ENCODE measurements at regions not wholly inside any gene's neighbourhood (a gene's known extent, or its start where the extent isn't known, plus 50 kb on each side); places are given as distances from the start of the nearest gene placed in this dataset.

GRCh38 chr11:4213746-4214145 is 119.1 kb downstream of the RRM1 start:
- no peaks in the 10 kb centered on the region for H3K4me1 ChIP-seq (ENCODE audit: insufficient read depth)
- H3K4me2 ChIP-seq (ENCODE audit: unreplicated experiment), result no peak overlapping the region
- no peak overlapping the region for H3K27ac ChIP-seq
- H4K20me1 ChIP-seq (ENCODE audit: insufficient read depth), result no peaks in the 10 kb centered on the region
- no peak overlapping the region for H3K9ac ChIP-seq
- H3K9me2 ChIP-seq (ENCODE audit: insufficient read depth), result no peaks in the 10 kb centered on the region
- no peaks in the 10 kb centered on the region for H3K9me3 ChIP-seq (ENCODE audit: low read depth)
- WGBS, 2 experiments (ENCODE audit: low coverage in 1 of 2, low lambda C conversion rate in 2 of 2, missing lambda C conversion rate in 2 of 2), result 39 to 49% methylated on average over 5 of the region's 5 CpGs
- DNase-seq, result no peak
- H3K36me3 ChIP-seq (ENCODE audit: low read depth), result no peaks in the 10 kb centered on the region
- in situ Hi-C loops (cut with MboI), result no loop called here
- H3K79me2 ChIP-seq (ENCODE audit: insufficient read depth), result no peaks in the 10 kb centered on the region
- H3K4me3 ChIP-seq, result no peak overlapping the region
- TF ChIP-seq EZH2 (IDR thresholded peaks at IDR 0.05; ENCODE audit: insufficient read depth, poor library complexity, severe bottlenecking) (no peak), EZH2phosphoT487 (IDR thresholded peaks at IDR 0.05; ENCODE audit: insufficient read depth, low read depth) (no peak)
- H3K27me3 ChIP-seq (replicated peaks; ENCODE audit: insufficient read depth), result peaks cover 33% of the 10 kb centered on the region
- H2AFZ ChIP-seq, result no peak overlapping the region
- H3F3A ChIP-seq (ENCODE audit: insufficient read depth), result no peaks in the 10 kb centered on the region

- Histone ChIP-seq H2AFZ (no peak overlapping the region), H3K4me1 (ENCODE audit: insufficient read depth) (no peaks in the 10 kb centered on the region), H3K36me3 (ENCODE audit: low read depth) (no peaks in the 10 kb centered on the region), H3K9ac (no peak overlapping the region), H3K9me2 (ENCODE audit: insufficient read depth) (no peaks in the 10 kb centered on the region), H3F3A (ENCODE audit: insufficient read depth) (no peaks in the 10 kb centered on the region), H3K9me3 (ENCODE audit: low read depth) (no peaks in the 10 kb centered on the region), H3K27me3 (replicated peaks; ENCODE audit: insufficient read depth) (peaks cover 33% of the 10 kb centered on the region), H3K79me2 (ENCODE audit: insufficient read depth) (no peaks in the 10 kb centered on the region), H3K27ac (no peak overlapping the region), H3K4me3 (no peak overlapping the region), H4K20me1 (ENCODE audit: insufficient read depth) (no peaks in the 10 kb centered on the region), H3K4me2 (ENCODE audit: unreplicated experiment) (no peak overlapping the region)
- in situ Hi-C loops (cut with MboI), result no loop called here
- no peak for DNase-seq
- TF ChIP-seq EZH2phosphoT487 (IDR thresholded peaks at IDR 0.05; ENCODE audit: insufficient read depth, low read depth), result no peak
- TF ChIP-seq EZH2 (IDR thresholded peaks at IDR 0.05; ENCODE audit: insufficient read depth, poor library complexity, severe bottlenecking), result no peak
- 22 to 26% methylated on average over 24 of the region's 24 CpGs for WGBS, 2 experiments (ENCODE audit: low coverage in 1 of 2, low lambda C conversion rate in 2 of 2, missing lambda C conversion rate in 2 of 2)
These were observed 117.4 kb downstream of the RRM1 start for GRCh38 chr11:4211991-4212390.

GRCh38 chr11:4203603-4204360 is 109.2 kb downstream of the RRM1 start:
- Histone ChIP-seq H3K27ac (no peak overlapping the region), H2AFZ (no peak overlapping the region), H4K20me1 (ENCODE audit: insufficient read depth) (no peaks in the 10 kb centered on the region), H3K79me2 (ENCODE audit: insufficient read depth) (no peaks in the 10 kb centered on the region), H3K4me1 (ENCODE audit: insufficient read depth) (no peaks in the 10 kb centered on the region), H3K4me3 (no peak overlapping the region), H3F3A (ENCODE audit: insufficient read depth) (no peaks in the 10 kb centered on the region), H3K9me2 (ENCODE audit: insufficient read depth) (no peaks in the 10 kb centered on the region), H3K27me3 (replicated peaks; ENCODE audit: insufficient read depth) (no peaks in the 10 kb centered on the region), H3K9me3 (ENCODE audit: low read depth) (no peaks in the 10 kb centered on the region), H3K36me3 (ENCODE audit: low read depth) (no peaks in the 10 kb centered on the region), H3K9ac (no peak overlapping the region), H3K4me2 (ENCODE audit: unreplicated experiment) (no peak overlapping the region)
- in situ Hi-C loops (cut with MboI), result no loop called here
- no peak for TF ChIP-seq EZH2 (IDR thresholded peaks at IDR 0.05; ENCODE audit: insufficient read depth, poor library complexity, severe bottlenecking)
- no peak for TF ChIP-seq EZH2phosphoT487 (IDR thresholded peaks at IDR 0.05; ENCODE audit: insufficient read depth, low read depth)
- 62 to 67% methylated on average over 9 of the region's 9 CpGs for WGBS, 2 experiments (ENCODE audit: low coverage in 1 of 2, low lambda C conversion rate in 2 of 2, missing lambda C conversion rate in 2 of 2)
- DNase-seq, result no peak

GRCh38 chr11:4202749-4203148 is 108.2 kb downstream of the RRM1 start:
- no peaks in the 10 kb centered on the region for H4K20me1 ChIP-seq (ENCODE audit: insufficient read depth)
- H3K27me3 ChIP-seq (replicated peaks; ENCODE audit: insufficient read depth), result no peaks in the 10 kb centered on the region
- TF ChIP-seq EZH2phosphoT487 (IDR thresholded peaks at IDR 0.05; ENCODE audit: insufficient read depth, low read depth), result no peak
- no peaks in the 10 kb centered on the region for H3K9me3 ChIP-seq (ENCODE audit: low read depth)
- in situ Hi-C loops (cut with MboI), result no loop called here
- H3K79me2 ChIP-seq (ENCODE audit: insufficient read depth), result no peaks in the 10 kb centered on the region
- H3K27ac ChIP-seq, result no peak overlapping the region
- no peaks in the 10 kb centered on the region for H3K4me1 ChIP-seq (ENCODE audit: insufficient read depth)
- no peak overlapping the region for H2AFZ ChIP-seq
- H3F3A ChIP-seq (ENCODE audit: insufficient read depth), result no peaks in the 10 kb centered on the region
- no peaks in the 10 kb centered on the region for H3K36me3 ChIP-seq (ENCODE audit: low read depth)
- no peaks in the 10 kb centered on the region for H3K9me2 ChIP-seq (ENCODE audit: insufficient read depth)
- H3K4me2 ChIP-seq (ENCODE audit: unreplicated experiment), result no peak overlapping the region
- no peak overlapping the region for H3K9ac ChIP-seq
- DNase-seq, result no peak
- H3K4me3 ChIP-seq, result no peak overlapping the region

- Histone ChIP-seq H3K4me3 (no peak overlapping the region), H3K9me2 (ENCODE audit: insufficient read depth) (no peaks in the 10 kb centered on the region), H4K20me1 (ENCODE audit: insufficient read depth) (no peaks in the 10 kb centered on the region), H3K4me1 (ENCODE audit: insufficient read depth) (no peaks in the 10 kb centered on the region), H3K9ac (no peak overlapping the region), H3K9me3 (ENCODE audit: low read depth) (no peaks in the 10 kb centered on the region), H3K36me3 (ENCODE audit: low read depth) (no peaks in the 10 kb centered on the region), H2AFZ (no peak overlapping the region), H3F3A (ENCODE audit: insufficient read depth) (no peaks in the 10 kb centered on the region), H3K27me3 (replicated peaks; ENCODE audit: insufficient read depth) (peaks cover 9% of the 10 kb centered on the region; the same call in 1 of the 2 replicates), H3K79me2 (ENCODE audit: insufficient read depth) (no peaks in the 10 kb centered on the region), H3K4me2 (ENCODE audit: unreplicated experiment) (no peak overlapping the region), H3K27ac (no peak overlapping the region)
- no peak for DNase-seq
- in situ Hi-C loops (cut with MboI), result loop anchor here (25.0 kb wide), 2 partner anchors 290 to 790 kb away; partner anchors contain the start of genes OR51L1 and OR52K1
- WGBS, 2 experiments (ENCODE audit: low coverage in 1 of 2, low lambda C conversion rate in 2 of 2, missing lambda C conversion rate in 2 of 2), result 38 to 49% methylated on average over 2 of the region's 2 CpGs
- TF ChIP-seq EZH2phosphoT487 (IDR thresholded peaks at IDR 0.05; ENCODE audit: insufficient read depth, low read depth), result no peak
- TF ChIP-seq EZH2 (IDR thresholded peaks at IDR 0.05; ENCODE audit: insufficient read depth, poor library complexity, severe bottlenecking), result no peak
These were observed 102.5 kb downstream of the RRM1 start for GRCh38 chr11:4197112-4197511.
